K562 (cell line): ENCODE measurements at regions not wholly inside any gene's neighbourhood (a gene's known extent, or its start where the extent isn't known, plus 50 kb on each side); places are given as distances from the start of the nearest gene placed in this dataset.

ENCODE experiments used
- HOXB6 ChIP-seq: fragments of 250-450 bp; sonication (Bioruptor Pico); IDR thresholded peaks from 2 replicates; pipeline ENCODE4 v1.5.1; 2022; ENCODE audit warnings: mild to moderate bottlenecking, borderline replicate concordance
- ZBTB40 ChIP-seq, 2 experiments: fragments of 450-650 bp in 1 of 2; sonication (generic) in 1 of 2; formaldehyde crosslinking in 1 of 2; IDR thresholded peaks; 2 replicates each; pipeline versions ENCODE4 v1.7.1 to v1.9.0; 2016 to 2022; ENCODE audit warnings: inconsistent platforms in 1 of 2, mild to moderate bottlenecking in 1 of 2, missing genetic modification reagents in 1 of 2
- ZC3H4 ChIP-seq: sonication (generic); formaldehyde crosslinking; IDR thresholded peaks from 2 replicates; pipeline ENCODE4 v1.9.0; 2021; ENCODE audit warnings: missing genetic modification reagents, borderline replicate concordance

DNA sequence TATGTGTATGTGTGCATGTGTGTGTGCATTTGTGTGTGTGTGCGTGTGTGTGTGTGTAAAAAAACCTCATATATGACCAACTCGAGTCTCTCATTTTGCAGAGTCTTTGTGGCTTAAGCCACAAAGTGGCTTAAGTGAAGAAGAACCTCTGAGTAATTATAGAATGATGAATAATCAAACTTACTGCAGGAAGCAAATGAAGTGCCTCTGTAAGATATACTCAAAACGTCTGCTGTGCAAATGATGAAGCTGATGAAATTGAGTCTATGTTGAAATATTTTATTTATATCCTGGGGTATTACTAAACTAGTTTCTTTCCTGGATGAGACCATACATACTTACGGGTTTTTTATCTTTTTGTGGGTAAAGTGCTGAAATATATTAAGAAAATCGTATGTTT, 1198.7 kb downstream of the PCDH7 start (continued):
- TF ChIP-seq ZBTB40 (IDR thresholded peaks at IDR 0.05), result no peak
- TF ChIP-seq ZBTB40 (CRISPR knock-in tag; IDR thresholded peaks at IDR 0.05), result no peak
- TF ChIP-seq ZC3H4 (CRISPR knock-in tag), result no peak
- no peak for TF ChIP-seq HOXB6
- TF ChIP-seq, all 486 proteins: peak for 0
